WTC11 (cell line): ENCODE measurements at regions not wholly inside any gene's neighbourhood (a gene's known extent, or its start where the extent isn't known, plus 50 kb on each side); places are given as distances from the start of the nearest gene placed in this dataset.
"Not testable (repeated sequence)": the region's sequence is repeated elsewhere in the genome, so short reads cannot be mapped to it uniquely, and the experiment has no call there.

Experiments
- CTCF ChIP-seq: fragments of 200-600 bp; IDR thresholded peaks from 2 replicates; pipeline ENCODE4 v1.8.0; 2022; ENCODE audit warnings: antibody characterized with exemption
- NR3C1 ChIP-seq: sonication (generic); formaldehyde crosslinking; conservative IDR thresholded peaks from 2 replicates; pipeline ENCODE4 v1.8.1; 2023; ENCODE audit warnings: low read depth, mild to moderate bottlenecking, missing genetic modification reagents
- SP1 ChIP-seq: sonication (generic); formaldehyde crosslinking; conservative IDR thresholded peaks from 2 replicates; pipeline ENCODE4 v1.8.1; 2022; ENCODE audit warnings: missing genetic modification reagents
- USF1 ChIP-seq: sonication (generic); formaldehyde crosslinking; IDR thresholded peaks from 2 replicates; pipeline ENCODE4 v1.8.0; 2022; ENCODE audit warnings: mild to moderate bottlenecking, missing genetic modification reagents
- ZBTB21 ChIP-seq: sonication (generic); formaldehyde crosslinking; IDR thresholded peaks from 2 replicates; pipeline ENCODE4 v1.8.1; 2023; ENCODE audit warnings: mild to moderate bottlenecking, missing genetic modification reagents, borderline replicate concordance
- ZNF425 ChIP-seq: fragments of 250-450 bp; sonication (Bioruptor Pico); conservative IDR thresholded peaks from 2 replicates; pipeline ENCODE4 v1.9.0; 2021; ENCODE audit warnings: mild to moderate bottlenecking

- not testable (repeated sequence) for TF ChIP-seq USF1 (CRISPR knock-in tag); CTCF; NR3C1; SP1 (CRISPR knock-in tag); ZNF425 (CRISPR knock-in tag); ZBTB21 (CRISPR knock-in tag)
Measured at GRCh38 chr7:12496901-12497674, 73.4 kb upstream of the SCIN start.
